IPS DF 19.7 (cell line): ENCODE measurements at regions not wholly inside any gene's neighbourhood (a gene's known extent, or its start where the extent isn't known, plus 50 kb on each side); places are given as distances from the start of the nearest gene placed in this dataset.
"Not testable (repeated sequence)": the region's sequence is repeated elsewhere in the genome, so short reads cannot be mapped to it uniquely, and the experiment has no call there.

Experiments
- DNase-seq: peaks from one replicate; pipeline ENCODE4 v3.0.0-alpha.2; 2013; ENCODE audit warnings: low read depth, low spot score

GRCh38 chr6:40152196-40152595 lies 217.9 kb upstream of the MOCS1 start:
- no peak for DNase-seq

GRCh38 chr6:40148882-40149573 lies 214.8 kb upstream of the MOCS1 start:
- DNase-seq = no peak

DNA sequence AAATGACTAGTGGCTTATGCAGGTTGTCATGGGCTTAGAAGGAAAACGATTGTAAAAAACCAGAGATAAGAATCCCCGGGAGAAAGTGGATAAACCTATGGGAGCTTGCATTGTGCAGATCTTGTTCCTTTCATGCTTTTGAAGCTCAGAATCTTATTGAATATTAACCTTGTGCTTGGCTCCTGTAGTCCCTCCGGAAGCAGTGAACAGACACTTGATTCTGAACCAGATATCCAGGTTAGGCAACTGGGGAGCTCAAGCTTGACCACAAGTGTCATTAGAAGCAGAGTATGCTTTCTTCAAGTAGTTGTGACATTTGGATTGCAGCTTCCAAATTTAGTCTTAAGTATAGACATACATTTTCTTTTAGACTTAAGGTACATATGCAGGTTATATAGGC lies 212.6 kb upstream of the MOCS1 start:
- no peak for DNase-seq

DNA sequence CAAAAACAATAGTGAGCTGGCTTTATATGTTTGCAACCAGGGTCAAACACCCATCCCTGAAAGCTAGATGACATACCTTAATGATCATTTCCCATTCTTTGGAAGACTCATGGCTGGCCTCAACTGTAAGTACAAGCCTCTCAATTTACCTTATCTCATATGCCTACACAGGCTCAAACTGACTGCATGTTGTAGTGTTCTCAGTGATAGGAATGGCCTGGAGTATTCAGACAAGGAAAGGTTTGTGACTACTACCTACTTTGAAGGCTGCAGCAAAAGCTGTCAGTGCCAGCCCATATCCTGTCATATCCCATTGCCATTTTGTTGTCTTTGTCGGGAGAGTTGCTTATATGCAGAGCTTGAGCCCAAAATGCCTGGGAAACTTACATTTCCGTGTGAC lies 205.2 kb upstream of the MOCS1 start:
- DNase-seq = no peak

DNA sequence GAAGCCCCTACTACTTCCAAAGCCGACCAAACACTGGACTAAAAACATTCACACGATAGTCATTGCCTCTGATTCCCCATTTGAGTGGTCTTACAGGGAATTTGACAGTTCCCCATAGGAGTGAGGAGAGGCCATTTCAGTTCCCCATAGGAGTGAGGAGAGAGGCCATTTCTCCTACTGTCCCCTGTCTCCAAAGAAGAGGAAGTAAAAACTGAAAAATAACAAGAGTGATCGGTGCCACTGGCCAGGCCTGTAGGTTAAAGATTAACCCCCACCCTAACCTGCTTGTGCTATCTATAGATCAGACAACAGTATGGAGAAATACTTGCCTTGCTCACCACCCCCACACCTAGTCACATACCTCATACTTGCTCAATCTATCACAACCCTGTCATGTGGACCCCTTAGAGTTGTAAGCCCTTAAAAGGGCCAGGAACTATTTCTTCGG lies 204.0 kb upstream of the MOCS1 start:
- DNase-seq = no peak

GRCh38 chr6:40135491-40136072 lies 201.3 kb upstream of the MOCS1 start:
- DNase-seq = no peak

GRCh38 chr6:40133981-40134380 lies 199.7 kb upstream of the MOCS1 start:
- DNase-seq = not testable (repeated sequence)

DNA sequence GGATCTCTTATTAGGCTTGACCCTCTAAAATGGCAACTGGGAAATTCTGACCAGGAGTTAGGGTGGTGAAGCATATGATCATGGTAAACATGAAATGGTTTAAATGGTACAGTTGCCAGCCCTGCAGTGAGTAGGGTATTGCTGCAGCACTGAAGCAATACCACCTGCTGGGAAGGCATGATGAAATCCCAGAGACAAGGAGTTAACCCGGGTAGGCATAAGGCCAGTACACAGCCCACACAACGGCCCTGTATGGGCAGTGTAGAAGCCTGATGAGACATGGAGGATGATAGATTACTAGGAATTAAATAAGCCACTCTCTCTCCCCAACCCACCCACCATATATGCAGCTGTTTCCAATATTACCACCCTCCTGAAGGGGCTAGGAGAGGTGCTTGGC lies 197.4 kb upstream of the MOCS1 start:
- DNase-seq = no peak

DNA sequence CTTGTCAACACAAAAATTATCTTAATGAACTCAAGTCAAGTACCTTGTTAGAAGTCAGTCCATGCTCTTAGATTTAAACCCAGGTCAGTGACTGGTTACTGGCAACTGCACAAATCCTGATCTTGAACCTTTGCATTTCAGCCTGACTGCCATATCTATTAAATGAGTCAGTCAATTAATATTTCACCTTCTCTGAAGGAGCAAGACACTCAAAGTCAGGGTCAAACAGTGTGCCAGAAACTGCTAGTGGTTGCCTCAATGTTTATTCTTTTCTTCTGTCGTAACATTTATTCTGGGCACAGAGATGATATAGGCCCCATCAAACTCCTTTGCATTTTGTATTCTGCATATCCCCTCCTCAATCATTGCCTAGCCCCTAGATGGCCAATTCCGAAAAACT lies 193.9 kb upstream of the MOCS1 start:
- DNase-seq = no peak

- no peak for DNase-seq
Observed at GRCh38 chr6:40125680-40126394, 191.6 kb upstream of the MOCS1 start.

GRCh38 chr6:40124924-40125323 lies 190.7 kb upstream of the MOCS1 start:
- no peak for DNase-seq

DNA sequence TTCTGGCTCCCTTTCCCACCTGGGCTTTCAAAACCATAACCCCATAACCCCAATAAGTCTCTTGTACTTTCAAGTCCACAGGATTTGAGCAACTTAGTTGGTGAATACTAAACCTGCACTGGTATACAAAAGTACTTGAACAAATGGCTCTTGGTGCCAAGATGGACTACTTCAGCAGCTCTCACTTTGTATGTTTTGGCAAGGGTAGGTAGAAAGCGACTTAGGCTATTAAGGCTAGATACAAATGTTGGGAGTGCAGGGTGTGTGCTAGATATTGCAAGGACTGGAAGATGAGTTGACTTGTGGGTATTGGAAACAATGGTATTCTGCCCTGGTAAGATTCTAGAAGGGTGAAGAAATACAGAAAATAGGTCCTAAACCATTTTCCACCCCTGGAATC lies 182.6 kb upstream of the MOCS1 start:
- DNase-seq = no peak

- no peak for DNase-seq
Observed at GRCh38 chr6:40112350-40112749, 178.1 kb upstream of the MOCS1 start.

DNA sequence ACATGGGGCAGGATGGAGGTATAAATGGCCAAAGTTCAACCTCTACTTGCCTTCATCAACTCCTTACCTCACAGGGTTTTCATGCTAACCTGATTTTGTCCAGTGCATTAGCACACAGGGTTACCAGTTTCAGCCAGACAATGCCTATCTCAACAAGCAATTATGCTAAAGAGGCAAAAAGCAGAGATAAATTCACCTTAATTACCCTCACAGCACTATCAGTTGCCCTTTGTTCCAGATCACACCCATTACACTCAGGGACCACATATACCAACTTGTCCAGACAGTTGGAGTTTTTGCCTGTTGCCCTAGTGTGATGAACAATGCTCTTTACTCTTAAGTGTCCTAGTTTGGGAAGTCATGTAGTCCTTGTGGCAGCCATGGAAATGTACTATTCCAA lies 174.5 kb upstream of the MOCS1 start:
- DNase-seq = no peak

DNA sequence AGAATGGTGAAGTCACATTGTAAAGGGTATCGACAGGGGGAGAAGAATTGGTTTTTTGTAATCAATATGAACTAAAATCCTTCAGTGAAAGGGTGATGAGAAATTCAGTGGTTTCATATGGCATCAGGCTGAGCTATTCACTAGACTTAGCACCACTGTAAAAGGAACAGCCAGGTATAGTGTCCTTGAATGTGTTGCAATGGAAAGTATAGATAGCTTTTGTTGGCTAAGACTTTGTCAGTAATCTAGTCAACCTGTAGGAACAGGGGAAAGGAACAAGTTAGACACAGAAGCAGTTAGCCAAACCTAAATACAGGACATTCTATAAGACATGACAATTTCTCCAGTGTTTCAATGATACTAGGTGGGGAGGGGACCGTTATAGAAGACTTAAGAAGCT lies 172.6 kb upstream of the MOCS1 start:
- no peak for DNase-seq

DNA sequence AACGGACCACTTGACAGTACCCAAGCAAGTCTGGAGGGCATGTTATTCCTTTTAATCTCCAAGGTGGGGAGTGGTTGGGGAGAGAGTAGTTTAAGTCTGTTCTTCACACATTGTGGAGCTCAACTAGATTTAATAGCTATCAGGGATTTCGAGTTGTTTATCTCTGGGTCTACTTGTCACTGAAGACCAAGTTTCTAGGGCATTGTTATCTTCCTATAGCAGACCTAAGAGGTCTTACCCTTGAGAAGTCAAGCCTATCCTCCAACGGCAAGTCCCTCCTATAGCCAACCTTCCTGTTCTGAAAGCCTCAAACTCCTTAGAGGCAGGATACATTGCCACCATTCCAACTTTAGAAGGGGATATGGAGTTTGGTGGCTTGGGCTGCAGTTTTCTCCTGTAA lies 164.5 kb upstream of the MOCS1 start:
- no peak for DNase-seq

GRCh38 chr6:40097590-40097989 lies 163.3 kb upstream of the MOCS1 start:
- no peak for DNase-seq

DNA sequence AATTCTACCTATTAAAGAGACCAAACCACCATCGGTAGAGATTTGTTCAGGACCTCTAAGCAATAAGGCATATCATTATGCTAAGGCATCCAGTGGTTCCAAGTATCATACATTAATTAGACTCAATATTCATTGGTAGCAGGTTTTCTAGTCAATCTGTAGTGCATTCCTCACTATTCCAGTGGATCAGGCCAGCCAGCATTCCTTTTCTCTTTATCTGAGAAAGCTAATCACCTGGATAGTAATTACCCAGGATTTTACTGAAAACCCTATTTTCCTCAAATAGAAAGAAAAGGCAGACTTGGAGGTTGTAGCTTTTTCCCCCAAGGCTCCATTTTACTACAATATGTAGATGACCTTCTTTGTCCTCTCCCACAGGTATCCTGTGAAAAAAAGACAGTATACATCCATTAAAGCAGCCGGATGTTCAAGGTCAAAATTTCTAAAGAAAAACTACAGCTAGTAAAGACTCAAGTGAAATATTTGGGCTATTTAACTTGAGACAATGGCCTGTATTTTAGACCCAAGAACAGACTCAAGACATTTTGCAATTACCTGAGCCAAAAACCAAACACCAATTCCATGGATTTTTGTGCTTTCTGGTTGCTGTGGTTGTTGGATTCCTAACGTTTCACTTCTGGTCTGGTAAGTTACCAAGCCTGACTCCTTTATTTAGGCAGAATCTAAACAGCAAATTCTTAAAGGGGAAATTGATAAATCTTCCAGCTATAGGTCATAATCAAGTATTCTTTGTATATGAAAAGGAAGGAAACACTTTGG lies 149.1 kb upstream of the MOCS1 start:
- no peak for DNase-seq

DNA sequence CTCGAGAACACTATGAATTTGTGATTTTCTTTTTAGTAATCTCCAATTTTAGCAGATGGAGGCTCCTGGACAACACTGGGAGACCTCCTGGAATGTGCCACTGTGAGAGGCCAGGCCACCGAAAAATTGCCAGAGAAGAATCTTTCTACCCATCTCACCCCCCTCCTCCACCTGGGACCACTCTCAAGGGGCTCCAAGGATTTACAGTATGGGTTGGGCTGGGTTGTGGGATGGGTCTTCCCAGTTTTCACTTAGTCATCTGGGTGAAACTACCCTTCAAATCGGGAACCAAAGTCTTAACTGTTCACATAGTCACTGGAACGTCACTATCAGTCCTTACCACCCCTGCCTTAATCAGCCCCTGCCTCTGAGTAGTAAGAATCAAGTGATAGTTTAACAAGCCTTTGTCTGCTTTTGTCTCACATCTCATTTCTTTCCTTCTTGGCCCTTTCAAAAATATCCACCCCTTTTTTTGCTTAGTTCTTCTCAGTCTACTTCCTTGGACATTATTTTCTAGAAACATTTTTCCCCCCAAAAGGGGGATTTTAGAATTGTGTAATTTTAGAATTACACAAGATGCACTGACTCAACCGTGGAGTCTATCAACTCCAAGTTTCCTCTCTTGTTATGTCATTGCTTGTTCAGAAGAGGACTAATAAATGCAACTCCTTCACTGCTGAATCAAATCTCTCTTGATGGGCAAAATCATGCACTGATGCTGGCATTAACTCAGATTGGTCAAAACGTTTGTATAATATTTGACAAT lies 148.2 kb upstream of the MOCS1 start:
- DNase-seq = no peak

DNA sequence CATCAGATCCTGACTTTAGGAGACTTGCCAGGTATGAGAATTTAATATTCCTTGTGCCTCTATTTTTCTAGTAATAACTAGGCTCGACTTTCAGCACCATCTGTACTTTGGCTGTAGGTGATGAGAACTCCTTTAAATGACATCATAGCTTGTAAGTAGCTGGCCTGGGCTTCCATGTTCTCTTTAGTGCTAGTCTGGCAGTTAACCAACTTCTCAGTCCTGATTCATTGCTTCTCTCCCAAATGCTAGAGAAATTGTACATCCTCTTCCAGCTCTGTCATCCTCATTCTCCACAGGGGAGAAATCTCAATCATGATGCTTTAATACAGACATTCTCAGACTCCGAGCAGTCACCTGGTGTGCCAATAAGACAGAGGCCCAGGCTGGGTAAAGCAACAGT lies 143.5 kb upstream of the MOCS1 start:
- no peak for DNase-seq

GRCh38 chr6:40077315-40077714 lies 143.1 kb upstream of the MOCS1 start:
- DNase-seq = no peak
